GM12892 (cell line): ENCODE measurements at regions not wholly inside any gene's neighbourhood (a gene's known extent, or its start where the extent isn't known, plus 50 kb on each side); places are given as distances from the start of the nearest gene placed in this dataset.

Source experiments
- POLR2A ChIP-seq: IDR thresholded peaks from 2 replicates; pipeline ENCODE4 v1.6.1; 2011; ENCODE audit warnings: low read depth, low read length, control low read depth
- POLR2AphosphoS5 ChIP-seq: IDR thresholded peaks from 2 replicates; pipeline ENCODE4 v1.6.1; 2011; ENCODE audit warnings: low read depth, low read length, control low read depth
- TAF1 ChIP-seq: IDR thresholded peaks from 2 replicates; pipeline ENCODE4 v1.6.1; 2011; ENCODE audit warnings: low read depth, mild to moderate bottlenecking, control low read depth, low read length, borderline replicate concordance

DNA sequence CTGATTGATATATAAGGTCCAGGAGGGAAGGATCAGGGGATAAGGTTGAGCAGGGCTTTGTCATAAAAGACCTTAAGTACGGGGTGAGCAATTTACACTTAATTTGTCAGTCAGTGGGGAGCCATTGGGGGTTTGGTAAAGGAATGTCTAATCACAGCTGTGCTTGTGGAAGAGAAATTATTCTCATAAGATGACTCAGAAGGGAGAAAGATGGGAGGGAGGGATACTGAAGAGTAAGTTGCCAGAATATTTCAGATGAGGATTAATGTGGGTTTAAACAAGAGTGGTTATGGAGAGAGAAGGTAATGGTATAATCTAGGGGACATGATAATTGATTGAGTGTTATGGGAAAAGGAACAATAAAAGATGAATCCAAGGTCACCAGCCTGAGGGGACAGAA, 500.1 kb upstream of the CCDC196 start:
- TF ChIP-seq POLR2A: no peak
- TF ChIP-seq POLR2AphosphoS5: no peak
- TF ChIP-seq TAF1: no peak
